Coronary artery (tissue), 2 donors: ENCODE measurements at regions not wholly inside any gene's neighbourhood (a gene's known extent, or its start where the extent isn't known, plus 50 kb on each side); places are given as distances from the start of the nearest gene placed in this dataset.

Source experiments
- DNase-seq: peaks from one replicate; pipeline ENCODE4 v3.0.0-alpha.2; 2017; ENCODE audit warnings: low spot score
- H3K27ac ChIP-seq, 2 donors: fragments of 200-600 bp; sonication (generic); one replicate each; pipeline ENCODE4 v1.5.1; 2016 to 2019
- H3K4me3 ChIP-seq: fragments of 200-600 bp; sonication (generic); 2 replicates; pipeline ENCODE4 v1.5.1; 2016; ENCODE audit warnings: mild to moderate bottlenecking, moderate library complexity
- TF ChIP-seq, protein P1 (sequence below): fragments of 200-600 bp; sonication (generic); IDR thresholded peaks from one replicate; pipeline ENCODE4 v1.5.1; 2019; ENCODE audit warnings: antibody characterized with exemption

DNA sequence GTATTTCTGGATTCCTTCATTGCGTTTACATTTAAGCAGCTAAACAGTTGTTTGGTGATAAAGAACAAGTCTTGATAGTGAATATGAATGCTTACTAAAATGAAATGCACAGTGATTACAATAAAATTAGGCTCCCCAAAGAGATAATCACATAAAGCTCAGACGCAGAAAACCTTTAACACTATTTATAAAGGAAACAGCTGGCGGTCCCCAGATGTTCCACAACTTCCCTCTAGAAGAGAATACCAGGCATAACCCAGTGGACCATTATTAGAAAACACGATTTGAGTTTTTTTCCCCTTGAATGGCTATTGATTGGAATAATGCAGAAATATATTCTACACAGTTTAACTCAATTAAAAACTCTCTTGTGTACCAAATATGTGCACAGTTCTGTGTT lies 573.2 kb downstream of the DIPK2A start:
- TF ChIP-seq, protein P1, sequence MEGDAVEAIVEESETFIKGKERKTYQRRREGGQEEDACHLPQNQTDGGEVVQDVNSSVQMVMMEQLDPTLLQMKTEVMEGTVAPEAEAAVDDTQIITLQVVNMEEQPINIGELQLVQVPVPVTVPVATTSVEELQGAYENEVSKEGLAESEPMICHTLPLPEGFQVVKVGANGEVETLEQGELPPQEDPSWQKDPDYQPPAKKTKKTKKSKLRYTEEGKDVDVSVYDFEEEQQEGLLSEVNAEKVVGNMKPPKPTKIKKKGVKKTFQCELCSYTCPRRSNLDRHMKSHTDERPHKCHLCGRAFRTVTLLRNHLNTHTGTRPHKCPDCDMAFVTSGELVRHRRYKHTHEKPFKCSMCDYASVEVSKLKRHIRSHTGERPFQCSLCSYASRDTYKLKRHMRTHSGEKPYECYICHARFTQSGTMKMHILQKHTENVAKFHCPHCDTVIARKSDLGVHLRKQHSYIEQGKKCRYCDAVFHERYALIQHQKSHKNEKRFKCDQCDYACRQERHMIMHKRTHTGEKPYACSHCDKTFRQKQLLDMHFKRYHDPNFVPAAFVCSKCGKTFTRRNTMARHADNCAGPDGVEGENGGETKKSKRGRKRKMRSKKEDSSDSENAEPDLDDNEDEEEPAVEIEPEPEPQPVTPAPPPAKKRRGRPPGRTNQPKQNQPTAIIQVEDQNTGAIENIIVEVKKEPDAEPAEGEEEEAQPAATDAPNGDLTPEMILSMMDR = no peak
- no peak overlapping the region for H3K27ac ChIP-seq
- H3K4me3 ChIP-seq = no peak overlapping the region
- DNase-seq = no peak

DNA sequence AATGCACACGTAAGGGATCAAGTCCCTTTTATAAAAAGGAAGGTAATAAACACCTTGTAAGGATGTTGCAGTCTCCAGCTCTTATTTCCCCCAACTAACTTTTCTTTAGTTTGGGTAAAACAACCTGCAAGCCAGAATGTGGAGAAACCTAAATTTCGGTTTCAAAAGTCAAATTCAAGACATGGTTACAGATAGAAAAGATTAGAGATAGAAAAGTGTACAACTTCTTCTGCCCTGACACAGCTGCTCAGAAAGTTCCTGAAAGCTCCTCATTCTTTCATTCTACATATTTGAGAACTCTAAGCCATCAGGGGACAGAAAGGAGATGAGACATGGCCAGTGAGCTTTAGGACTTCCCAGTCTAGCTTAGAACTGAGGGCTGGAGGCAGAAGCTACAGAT lies 574.9 kb downstream of the DIPK2A start:
- no peak overlapping the region for H3K4me3 ChIP-seq
- DNase-seq = no peak
- TF ChIP-seq, protein P1 = no peak
- H3K27ac ChIP-seq = no peak overlapping the region

DNA sequence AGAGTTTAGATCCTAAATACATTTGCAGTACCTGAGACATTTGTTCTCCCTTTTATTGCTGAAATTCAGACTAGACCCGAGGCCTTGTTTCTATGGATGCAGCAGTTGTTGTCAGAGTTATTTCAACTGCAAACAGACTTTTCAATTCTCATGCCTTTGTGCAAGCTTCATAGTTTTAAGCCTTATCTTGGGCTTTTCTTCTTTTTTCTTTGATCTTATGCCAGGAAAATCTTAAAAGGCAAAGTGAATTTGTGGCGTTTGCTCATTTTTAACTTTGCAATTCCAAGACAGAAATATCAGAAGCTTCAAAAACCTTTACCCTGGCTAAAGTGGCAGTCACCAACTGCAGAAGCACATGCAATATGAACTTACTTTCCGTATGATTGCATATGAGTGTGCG lies 576.7 kb downstream of the DIPK2A start:
- TF ChIP-seq, protein P1 = no peak
- H3K4me3 ChIP-seq = no peak overlapping the region
- no peak for DNase-seq
- H3K27ac ChIP-seq = no peak overlapping the region

DNA sequence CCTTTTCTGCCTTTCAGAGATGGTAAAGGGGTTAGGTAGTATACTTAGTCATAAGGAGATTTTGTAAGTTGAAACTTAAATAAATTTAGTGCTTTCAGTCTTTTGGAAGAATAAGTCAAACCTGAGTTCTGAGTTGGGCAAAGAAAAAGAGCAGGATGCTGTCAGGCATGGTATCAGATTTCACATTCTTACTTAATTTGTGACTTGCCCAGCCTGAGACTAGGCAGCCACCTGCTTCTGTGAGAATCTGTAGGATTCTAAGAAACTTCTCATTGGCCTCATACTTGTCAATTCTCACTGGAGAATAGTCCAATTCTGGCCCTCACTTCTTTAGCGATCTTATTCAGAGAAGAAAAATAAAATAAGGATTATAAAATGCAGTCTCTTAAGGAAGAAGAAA lies 577.5 kb downstream of the DIPK2A start:
- Histone ChIP-seq H3K4me3 (no peak overlapping the region), H3K27ac (no peak overlapping the region)
- TF ChIP-seq, protein P1 = no peak
- DNase-seq = no peak

DNA sequence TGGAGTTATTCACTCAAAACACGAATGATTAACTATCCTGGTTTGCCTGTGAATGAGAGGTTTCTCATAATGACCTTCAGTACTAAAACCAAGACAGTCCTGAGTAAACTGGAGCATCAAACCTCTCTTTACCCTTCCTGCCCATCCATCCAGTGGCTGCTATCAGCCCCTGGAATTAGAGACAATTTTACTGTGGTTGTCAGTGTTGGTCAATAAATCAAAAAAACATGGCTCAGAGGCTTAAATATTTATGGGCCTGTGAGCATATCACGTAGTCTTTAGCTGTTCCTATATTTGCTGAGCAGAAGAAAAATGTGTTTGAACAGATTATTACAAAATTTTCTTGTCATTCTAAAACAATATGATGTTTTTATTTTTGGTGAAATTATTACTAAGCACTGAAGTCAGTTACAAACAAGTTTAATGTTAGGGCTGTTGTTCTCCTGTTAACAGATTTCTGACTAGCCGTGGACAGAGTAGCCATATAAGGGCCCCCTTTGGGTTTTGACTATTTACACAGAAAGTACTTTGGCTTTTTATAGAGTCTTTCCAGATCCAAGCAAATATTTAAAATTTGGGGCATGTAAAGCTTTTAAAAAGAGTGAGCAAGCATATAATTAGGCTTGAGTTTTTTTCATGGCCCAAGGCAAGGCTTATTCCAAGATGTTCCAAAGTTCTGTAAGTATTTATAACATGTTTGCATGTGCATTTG lies 580.9 kb downstream of the DIPK2A start:
- Histone ChIP-seq H3K4me3 (no peak overlapping the region), H3K27ac (no peak overlapping the region)
- no peak for DNase-seq
- TF ChIP-seq, protein P1 = no peak

DNA sequence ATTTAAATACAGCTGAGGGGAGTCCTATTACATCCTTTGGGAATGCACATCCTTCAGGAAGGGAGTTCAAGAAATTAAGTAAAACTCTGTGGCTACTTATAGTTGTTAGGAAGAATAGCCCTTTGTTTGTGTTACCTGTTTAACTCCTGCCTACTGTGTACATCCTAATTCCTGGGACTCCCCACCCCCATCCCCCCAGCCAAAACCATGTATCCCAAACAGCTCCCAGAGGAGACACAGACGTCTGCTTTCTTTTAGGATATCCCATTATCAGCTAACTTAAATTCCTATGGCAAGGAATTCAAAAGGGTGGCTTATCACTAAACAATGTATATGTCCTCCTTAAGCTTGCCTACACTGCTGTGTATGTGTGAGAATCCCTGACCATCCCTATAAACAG lies 581.7 kb downstream of the DIPK2A start:
- Histone ChIP-seq H3K4me3 (no peak overlapping the region), H3K27ac (no peak overlapping the region)
- no peak for DNase-seq
- TF ChIP-seq, protein P1 = no peak

DNA sequence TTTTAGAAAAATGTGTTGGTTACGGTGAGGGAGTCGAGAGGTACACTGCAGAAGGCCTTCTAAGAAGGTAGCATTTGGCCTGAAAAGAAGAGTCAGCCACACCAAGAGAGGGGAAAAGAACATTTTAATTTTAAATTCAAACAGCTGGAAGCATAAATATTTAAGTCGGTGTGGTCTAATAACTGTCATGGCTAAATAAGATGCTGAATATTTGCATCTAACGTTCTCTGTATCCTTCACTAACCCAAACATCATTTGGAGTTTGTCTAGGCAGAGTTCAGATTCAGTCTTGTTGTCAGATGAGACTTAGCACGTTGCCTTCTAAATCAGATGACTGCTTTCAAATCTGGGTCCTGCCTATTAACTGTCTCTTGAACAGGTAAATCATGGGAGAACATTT lies 583.3 kb downstream of the DIPK2A start:
- Histone ChIP-seq H3K27ac (no peak overlapping the region), H3K4me3 (no peak overlapping the region)
- no peak for DNase-seq
- TF ChIP-seq, protein P1 = no peak
